ENCODE measurements at regions not wholly inside any gene's neighbourhood (a gene's known extent, or its start where the extent isn't known, plus 50 kb on each side); places are given as distances from the start of the nearest gene placed in this dataset.

- TF ChIP-seq POLR2A (IDR thresholded peaks at IDR 0.05) = no peak
- TF ChIP-seq CTCF (IDR thresholded peaks at IDR 0.05) = no peak
Observed at GRCh38 chr3:193132964-193133363, 108.1 kb upstream of the PLAAT1 start.
